Renal cortical epithelial cell (primary cell): ENCODE measurements at regions not wholly inside any gene's neighbourhood (a gene's known extent, or its start where the extent isn't known, plus 50 kb on each side); places are given as distances from the start of the nearest gene placed in this dataset.
"Not testable (repeated sequence)": the region's sequence is repeated elsewhere in the genome, so short reads cannot be mapped to it uniquely, and the experiment has no call there.

Experiments used
- DNase-seq: peaks from one replicate; pipeline ENCODE4 v3.0.0-alpha.2; 2011; ENCODE audit warnings: low read depth

DNA sequence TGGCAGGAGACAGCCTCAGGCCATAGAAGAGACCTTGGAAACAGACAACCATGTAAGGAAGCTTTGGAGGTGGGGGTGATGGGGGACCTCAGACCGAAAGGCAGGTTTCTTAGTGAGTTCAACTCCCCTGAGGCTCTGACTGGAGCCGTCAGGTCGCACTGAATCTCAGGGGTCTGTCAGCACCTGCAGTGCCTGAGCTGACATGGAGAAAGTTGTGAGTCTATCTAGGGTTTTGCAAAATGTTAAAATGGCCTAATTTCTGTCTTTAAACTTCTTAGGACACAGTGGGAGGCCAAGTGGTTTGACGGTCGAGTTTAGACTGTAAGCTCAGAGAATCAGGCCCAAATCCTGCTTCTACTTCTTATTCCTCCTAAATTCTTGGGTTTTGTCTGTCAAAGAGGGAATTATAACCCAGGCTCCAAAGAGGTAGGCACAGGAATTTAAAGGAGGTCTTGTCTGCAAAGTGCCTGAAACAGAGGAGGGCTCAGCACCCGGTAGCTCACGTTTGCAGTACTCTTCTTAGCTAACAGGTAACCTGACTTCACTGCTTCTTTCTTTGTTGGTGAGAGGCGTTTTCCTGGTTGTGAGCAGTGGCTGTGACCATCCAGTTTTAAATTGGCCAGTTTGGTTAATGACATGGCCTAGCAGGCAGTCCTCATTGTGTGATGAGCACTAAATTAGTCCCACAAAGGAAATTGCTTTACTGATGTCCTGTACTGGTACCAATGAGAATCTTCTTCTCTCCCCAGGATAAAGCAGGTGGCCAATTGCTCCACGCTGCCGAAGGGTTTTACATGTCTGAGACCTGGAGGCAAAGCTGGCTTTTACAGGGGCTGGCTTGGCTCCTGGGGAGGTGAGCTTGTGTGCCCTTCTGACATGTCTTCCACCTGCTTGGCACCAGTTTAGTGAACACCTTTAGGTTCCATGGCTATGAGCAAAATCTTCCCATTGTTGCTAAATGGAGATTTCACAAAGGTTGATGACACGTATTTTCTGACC is 95.7 kb downstream of the MYCN start:
- no peak for DNase-seq

DNA sequence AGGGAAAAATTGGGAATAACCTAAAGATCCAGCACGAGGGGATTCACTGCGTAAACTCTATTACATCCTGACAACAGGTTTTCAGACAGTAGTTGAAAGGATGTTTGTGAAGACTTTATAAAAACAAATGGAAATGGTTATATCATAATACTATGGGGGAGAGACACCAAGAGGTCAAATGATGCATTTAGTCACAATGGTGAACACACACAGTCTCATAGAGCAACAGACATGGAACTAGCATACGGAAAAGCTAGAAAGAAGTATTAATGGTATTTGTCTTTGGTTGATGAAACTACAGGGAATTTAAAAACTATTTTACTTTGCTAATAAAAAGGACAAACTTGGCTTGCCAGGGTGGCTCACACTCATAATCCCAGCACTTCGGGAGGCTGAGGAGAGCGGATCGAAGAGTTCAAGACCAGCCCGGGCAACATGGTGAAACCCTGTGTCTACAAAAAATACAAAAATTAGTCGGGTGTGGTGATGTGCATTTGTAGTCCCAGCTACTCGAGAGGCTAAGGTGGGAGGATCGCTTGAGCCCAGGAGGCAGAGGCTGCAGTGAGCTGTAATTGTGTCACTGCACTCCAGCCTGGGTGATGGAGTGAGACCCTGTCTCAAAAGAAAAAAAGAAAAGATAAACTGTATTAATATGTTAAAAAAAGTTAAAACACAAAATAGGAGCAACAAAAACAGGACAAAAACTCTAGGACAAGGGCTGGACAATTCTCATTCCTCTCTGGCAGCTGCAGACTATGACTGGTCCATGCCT is 94.8 kb downstream of the MYCN start:
- no peak for DNase-seq

DNA sequence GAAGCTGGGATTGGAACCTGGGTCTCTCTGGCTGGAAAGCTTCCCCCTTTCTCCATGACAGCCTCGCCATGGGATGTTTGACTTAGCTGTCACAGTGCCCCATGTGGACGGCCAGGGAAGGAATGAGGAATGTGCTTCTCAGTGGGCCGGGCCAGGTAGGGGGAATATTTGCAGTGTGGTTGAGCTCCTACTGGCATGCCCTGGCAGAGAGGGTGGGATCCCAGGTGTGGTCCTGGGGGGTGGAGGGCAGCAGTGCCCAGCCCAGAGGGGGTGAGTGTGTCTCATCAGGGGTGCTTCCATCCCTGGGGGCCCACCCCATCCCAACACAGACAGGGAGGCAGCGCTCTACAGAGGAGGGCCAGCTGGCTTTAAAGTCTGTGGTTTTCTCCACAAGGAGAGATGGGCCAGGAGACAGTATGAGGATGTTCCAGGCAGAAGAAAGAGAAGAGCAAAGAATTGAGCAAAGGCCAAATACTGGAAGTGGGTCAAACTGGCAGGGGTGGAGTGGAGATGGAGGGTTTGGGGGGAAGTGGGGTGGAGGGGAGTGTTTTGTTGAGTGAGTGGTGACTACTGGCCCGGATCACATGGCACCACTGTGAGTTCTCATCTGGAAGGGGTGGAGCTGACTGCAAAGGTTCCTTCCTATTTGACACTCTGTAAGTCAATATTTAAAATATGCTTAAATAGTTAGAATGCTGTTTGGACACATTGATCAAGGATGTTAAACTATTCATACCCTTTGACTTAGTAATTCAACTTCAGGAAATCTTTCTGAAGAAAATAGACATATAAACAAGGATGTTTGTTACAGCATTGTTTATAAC is 94.0 kb downstream of the MYCN start:
- no peak for DNase-seq

DNA sequence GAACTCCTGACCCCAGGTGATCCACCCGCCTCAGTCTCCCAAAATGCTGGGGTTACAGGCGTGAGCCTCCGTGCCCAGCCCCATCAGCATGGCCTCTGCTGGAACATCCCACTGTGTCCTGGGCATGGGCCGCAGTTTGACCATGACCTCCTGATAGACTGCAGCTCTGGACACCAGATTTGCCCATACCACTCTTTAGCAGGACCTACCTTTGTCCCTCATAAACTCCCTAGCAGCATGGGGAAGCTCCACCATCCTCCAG is 92.6 kb downstream of the MYCN start:
- no peak for DNase-seq

DNA sequence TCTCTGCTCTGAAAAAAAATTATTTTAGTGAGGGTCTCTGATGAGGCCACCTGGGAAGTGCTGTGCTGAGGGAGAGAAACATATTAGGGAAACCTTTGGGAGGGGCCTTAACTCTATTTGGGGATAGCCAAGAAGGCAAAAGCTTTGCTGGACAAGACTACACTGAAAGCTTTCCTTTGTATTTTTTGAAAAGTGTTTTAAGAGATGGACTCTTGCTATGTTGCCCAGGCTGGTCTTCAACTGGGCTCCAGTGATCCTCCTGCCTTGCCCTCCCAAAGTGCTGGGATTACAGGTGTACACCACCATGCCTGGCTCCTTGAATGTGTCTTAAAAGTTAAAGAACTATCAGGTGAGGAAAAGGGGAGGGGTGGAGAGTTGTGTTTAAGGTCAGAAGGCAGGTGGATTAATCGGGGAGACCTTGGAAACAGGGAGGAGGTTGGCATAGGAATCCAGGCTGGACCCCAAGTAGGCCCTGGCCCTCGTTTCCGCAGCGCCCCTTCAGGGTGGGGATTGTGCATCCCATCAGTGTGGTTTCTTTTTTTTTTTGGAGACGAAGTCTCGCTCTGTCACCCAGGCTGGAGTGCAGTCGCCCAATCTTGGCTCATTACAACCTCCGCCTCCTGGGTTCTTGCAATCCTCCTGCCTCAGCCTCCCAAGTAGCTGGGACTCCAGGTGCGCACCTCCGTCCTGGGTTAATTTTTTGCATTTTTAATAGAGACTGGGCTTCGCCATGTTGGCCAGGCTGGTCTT is 92.1 kb downstream of the MYCN start:
- DNase-seq = no peak

DNA sequence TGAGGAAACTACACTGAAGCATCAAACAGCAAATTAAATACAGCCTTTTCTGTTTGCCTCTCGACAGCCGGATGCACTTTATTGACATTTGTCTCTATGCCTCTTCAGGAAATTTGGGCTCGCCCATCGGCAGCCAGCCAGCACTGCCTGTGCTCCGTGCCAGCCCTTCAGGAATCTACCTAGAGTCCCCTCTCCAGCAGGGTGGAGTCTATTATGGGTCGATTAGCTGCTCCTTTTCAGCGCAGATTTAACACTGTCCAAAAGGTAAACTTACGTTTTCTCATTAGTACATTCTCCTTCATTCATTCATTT is 91.5 kb downstream of the MYCN start:
- DNase-seq = no peak

DNA sequence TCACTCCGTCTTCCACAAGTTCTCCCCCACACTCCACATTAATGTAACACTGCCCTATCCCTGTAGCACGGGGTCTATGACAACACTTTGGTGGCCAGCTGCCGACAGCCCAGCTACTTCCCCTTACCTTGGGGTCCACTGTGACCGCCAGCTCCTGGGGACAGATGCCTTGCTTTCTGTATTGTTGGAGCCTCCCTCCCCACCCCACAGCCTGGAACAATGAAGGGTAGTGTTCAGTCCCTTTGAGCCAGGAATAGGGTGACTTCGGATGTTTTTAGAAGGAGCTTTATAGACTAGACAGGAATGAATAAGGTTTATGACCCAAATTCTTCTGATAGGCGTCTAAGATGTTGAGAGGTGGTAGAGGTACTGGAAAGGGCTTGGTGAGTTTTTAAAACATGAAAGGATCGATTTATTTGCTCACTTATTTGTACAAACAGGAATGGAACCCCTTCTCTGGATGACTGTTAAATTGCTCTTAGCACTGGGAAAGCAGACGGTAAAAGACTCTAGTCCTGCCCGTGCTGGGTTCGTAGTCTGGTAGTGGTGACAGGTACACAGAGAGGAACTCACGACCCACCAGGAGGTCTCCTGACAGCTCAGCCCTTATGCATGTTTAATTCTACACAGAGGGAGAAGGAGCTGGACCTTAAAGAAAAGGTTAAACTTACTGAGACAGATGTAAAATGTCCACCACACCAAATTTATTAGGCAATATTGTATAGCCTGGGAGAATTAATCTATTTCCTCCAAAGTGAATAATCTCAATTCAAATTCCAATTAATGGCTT is 90.9 kb downstream of the MYCN start:
- DNase-seq = no peak

DNA sequence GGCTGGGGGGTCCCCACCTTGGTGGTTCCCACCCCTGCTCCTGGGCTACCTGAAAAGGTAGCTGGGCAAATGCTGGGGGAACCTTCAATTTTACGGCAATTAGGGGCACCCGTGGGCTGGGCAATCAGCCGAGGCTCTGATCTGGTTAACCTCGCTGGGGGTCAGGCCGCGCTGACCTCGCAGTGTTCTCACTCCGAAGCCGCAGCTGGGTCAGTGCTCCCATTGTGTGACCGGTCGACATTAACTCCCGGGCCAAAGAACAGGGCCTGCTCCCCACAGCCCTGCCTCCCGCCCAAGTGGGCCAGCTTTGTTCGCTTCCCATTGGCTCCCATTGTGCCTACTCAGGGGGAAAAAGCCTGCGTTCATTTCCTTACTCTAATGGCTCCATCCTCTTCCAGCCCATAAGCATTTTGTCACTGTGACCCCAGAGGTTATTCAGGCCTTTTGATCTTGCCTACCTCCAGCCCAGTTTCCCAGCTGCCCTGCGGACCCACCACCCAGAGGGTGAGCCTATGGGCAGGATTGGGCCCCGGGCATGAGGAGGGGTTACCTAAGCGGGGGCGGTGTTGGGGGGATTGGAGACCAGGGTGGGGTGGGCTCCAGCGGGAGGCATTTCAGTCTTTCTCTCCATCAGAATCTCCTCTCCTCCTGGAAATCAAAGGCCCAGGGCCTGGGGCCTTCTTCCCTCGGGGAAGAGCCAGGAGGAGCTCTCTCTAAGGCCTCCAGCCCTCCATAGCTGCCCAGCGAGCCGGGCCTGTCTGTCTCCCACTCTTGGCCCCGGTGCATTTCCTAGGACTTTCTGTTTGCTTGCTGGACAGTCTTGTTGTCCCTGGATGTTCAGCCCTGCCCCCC is 90.1 kb downstream of the MYCN start:
- DNase-seq = no peak

DNA sequence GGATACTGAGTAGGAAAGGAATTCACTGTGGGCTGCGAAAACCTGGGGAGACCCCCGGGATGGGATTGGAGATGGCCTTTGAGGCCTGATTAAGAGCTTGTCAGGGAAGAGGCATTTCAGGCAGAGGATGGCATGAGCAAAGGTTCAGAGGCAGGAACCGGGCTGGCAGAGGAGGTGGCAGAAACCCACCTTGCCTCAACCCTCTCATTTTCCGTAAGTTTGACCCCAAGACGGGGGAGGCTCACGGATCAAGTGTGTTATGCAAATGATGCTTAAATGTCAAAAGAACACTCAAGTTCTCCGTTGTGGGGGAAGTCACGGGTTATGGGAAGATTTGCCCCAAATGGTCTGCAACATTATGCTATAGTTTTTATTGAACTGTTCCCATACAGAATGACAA is 88.3 kb downstream of the MYCN start:
- DNase-seq = no peak

DNA sequence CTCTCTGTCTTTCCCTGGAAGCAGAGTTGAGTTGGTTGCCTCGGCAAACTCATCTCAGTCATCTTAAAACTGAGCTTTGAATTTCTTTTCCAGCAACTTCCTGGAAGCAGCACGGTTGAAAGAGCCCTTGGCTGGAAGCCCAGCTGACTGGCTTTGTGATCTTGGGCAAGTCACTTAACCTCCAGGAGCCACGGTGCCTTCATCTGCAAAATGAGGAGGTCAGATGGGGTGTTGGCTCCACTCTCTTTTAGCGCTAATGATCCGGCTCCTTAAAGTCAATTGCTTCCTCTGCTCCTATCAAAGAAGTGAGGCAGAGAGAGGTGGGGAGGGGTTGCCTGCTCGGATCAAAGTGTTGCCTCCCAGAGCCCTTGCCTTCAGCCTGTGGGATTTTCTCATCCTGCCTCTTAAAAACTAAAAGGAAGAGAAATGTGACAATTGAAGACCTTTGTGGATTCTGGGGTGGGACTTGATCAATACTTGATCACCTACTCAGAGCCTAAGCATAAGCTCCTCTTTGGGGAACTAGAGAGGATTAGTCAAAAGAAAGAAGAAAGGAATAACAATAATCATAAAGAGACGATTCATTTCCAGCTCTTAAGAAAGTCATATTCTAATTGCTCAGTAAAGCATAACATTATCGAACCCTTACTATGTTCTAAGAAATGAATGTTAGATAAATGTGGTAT is 86.6 kb downstream of the MYCN start:
- DNase-seq = no peak

DNA sequence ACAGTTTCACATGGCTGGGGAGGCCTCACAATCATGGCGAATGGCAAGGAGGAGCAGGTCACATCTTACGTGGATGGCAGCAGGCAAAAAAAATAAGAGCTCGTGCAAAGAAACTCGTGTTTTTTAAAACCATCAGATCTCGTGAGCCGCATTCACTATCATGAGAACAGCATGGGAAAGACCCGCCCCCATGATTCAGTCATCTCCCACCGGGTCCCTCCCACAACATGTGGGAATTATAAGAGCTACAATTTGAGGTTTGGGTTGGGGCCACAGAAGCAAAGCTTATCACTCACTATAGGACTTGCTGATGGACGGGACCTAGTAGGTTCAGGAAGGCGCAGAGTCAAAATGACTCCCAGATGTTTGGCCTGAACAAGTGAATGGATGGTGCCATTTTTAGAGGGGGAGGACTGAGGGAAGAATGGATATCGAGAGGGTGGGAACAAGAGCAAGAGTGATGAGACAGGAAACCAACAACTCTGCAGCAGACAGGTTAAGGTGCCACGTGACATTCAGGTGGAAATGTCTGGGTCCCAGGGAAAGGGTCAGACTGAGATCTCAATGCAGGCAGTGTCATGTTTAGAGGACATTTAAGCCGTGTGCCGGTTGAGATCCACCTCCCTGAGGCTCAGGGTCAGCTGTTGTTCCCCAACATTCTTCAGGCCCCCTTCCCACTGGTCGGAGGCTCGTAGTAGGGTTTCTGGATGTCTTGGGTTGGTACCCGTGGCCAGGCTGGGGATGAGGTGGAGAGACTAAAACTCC is 85.7 kb downstream of the MYCN start:
- DNase-seq = no peak

DNA sequence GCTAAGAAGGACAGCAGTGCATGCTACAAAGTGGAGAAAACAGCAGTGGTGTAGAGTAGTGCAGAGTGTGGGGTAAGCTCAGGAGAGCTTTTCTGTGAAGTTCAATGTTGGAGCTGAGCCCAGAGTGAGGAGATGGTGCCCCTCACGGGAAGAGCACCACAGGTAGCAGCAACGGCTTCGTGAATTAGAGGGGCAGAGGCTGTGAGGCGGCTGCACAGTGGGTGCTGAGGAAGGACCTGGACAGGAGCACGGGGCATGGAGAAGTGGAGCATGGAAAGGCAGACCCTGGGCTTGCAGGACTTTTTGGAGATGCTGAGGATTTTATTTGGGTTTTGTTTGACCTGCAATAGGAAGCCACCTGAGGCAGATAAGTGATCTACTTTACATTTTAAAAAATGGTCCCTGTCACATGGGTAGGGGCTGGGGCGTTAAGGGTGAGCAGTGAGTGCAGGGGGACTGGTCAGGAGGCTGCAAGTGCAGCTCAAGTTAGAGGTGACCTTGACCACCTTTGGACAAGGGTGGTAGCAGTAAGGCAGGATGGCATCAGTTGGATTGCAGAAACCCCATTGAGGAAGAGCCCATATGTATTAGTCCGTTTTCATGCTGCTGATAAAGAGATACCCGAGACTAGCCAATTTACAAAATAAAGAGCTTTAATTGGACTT is 85.0 kb downstream of the MYCN start:
- DNase-seq = no peak

DNA sequence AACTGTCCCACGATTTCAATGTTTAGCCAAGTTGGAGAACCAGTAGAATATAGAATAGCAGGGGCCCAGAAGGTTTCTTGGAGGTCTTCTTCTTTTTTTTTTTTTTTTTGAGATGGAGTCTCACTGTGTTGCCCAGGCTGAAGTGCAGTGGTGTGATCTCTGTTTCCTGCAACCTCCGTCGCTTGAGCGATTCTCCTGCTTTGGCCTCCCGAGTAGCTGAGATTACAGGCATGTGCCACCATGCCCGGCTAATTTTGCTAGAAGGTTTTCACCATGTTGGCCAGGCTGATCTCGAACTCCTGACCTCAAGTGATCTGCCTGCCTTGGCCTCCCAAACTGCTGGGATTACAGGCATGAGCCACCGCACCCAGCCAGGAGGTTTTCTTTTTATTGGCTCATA is 84.3 kb downstream of the MYCN start:
- DNase-seq = not testable (repeated sequence)

DNA sequence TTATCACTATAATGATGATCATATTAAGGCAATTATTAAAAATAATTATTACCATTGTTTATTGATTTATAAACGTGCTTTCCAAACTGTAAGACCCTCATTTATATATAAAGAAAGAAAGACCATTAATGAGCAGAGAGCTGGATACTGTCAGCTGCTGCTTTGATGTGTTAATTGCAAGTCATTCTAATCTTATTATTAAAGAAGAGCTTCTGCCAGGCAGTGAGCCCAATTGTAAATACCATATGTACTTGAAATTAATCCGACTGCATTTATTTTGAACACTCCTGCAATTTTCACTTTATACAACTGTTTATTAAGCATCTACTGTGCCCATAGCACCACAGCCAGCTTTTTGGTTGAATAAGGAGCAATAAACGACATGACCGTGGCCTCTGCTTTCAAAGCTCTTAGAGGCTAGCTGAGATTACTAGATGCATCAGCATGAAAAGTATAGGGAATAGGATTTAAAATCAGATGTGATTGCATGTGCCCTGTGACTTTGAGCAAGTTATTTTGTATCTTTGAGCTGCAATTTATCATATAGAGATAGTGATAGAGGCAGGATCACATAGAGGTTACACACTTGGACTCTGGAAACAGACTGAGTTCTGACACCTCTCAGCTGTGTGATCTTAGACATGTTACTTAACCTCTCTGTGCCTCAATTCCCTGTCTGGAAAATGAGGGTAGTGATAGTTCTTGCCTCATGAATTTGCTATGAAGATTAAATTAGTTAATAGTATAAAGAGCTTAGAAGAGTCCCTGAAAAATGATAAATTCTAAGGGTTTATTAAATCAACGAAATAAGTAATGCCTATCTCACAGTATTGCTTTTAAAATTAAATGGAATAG is 83.4 kb downstream of the MYCN start:
- DNase-seq = no peak

DNA sequence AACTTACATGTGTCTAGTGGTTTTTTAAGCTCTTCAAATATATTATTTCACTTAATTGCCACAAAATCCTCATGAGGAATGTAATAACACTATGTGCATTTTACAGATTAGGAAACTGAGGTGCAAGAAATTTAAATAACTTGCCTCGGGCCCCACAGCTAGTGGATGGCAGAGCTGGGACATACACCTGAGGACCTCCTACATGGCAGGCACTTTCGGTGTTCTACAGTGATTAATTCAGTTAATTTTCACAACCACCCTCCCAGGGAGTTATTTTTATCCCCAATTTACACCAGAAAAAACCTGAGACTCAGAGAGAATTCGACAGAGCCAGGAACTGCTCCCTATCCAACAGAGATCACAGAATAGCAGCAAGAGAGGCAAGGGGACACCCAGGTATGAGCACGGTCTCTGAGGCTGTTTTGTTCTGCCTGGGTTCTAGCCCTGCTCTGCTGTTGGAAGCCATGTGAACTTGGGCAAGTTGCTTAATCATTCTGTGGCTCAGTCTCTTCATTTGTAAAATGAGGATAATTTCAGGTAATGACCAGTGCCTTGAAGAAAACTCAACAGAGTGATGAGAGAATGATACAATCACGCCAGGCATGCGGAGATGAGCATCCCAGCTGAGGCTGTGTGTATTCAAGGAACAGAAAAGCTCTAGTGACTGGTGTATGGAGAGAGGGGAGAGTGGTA is 82.3 kb downstream of the MYCN start:
- no peak for DNase-seq

DNA sequence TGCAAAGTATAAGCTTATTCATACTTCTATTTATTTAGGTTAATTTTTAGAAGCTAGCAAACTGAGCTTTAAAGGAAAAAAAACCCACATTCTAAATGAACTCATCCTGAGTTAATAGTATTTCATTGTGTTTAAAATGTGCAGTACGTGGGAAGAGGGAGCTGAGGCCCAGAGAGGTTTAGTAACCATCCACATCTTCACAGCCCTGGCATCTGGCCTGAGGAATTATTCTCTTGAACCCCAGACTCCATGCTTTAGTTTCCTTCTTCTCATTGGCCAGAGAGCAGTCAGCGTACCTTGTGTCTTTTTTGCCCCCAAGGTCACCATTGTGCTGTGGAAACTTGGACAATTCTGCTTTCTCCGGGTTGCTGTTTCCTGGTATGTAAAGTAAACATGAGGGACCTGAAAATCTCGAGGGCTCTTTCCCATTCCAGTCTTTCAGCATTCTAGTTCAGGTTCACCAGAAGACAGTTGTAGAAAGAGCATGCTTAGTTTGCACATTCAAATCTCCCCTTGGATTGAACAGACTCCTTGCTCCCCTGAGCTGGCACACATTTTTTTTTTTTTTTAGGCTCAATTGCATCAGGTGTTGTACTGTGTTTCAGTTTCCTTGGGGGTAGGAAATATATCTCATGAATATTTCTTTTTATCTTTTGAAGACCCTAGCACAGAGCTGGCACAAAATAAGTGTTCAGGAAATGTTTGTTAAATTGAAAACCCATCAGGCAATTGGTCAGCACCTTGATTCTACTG is 81.4 kb downstream of the MYCN start:
- DNase-seq = no peak
